GM12874 (cell line): ENCODE measurements at regions not wholly inside any gene's neighbourhood (a gene's known extent, or its start where the extent isn't known, plus 50 kb on each side); places are given as distances from the start of the nearest gene placed in this dataset.

Experiments used
- CTCF ChIP-seq: IDR thresholded peaks from 2 replicates; pipeline ENCODE4 v1.5.1; 2011; ENCODE audit warnings: low read depth, mild to moderate bottlenecking, control low read depth, low read length, moderate library complexity; ENCODE audit not compliant: insufficient read depth

GRCh38 chrX:79263550-79263949, 103.6 kb downstream of the ITM2A start:
- TF ChIP-seq CTCF = no peak

GRCh38 chrX:79259073-79259689, 108.0 kb downstream of the ITM2A start:
- no peak for TF ChIP-seq CTCF

GRCh38 chrX:79243691-79244090, 99.2 kb downstream of the GPR174 start:
- no peak for TF ChIP-seq CTCF

- TF ChIP-seq CTCF = no peak
Observed at GRCh38 chrX:79235899-79236298, 91.4 kb downstream of the GPR174 start.

GRCh38 chrX:79231662-79232061, 87.2 kb downstream of the GPR174 start:
- TF ChIP-seq CTCF = no peak
